IMR-90 (cell line): ENCODE measurements at regions not wholly inside any gene's neighbourhood (a gene's known extent, or its start where the extent isn't known, plus 50 kb on each side); places are given as distances from the start of the nearest gene placed in this dataset.

Experiments used
- ATAC-seq: fragments of 200-7000 bp; cut with Tn5 transposase; 2 replicates; pipeline ENCODE4 v1.9.1; 2020; ENCODE audit warnings: low read depth, mild to moderate bottlenecking, moderate library complexity
- BruUV-seq: library from RNA; stranded (reverse); fragments of 400-500 nt; replicated peaks from 2 replicates; lab custom pipeline; 2021; lab: Mats Ljungman, UMichigan
- CTCF ChIA-PET: fragments of 300-600 bp; formaldehyde crosslinking; extraction: SDS; loops from one replicate; lab custom pipeline; 2021; ENCODE audit warnings: antibody characterized with exemption; lab: Yijun Ruan, JAX
- POLR2A ChIA-PET: fragments of 300-600 bp; sonication (Branson Sonifier 250); formaldehyde crosslinking; loops from one replicate; lab custom pipeline; 2022; ENCODE audit warnings: antibody characterized with exemption; ENCODE audit not compliant: unreplicated experiment; lab: Charles Lee
- DNase-seq: peaks from one replicate; pipeline ENCODE4 v3.0.0; 2013
- H2AFZ ChIP-seq: replicated peaks from 2 replicates; pipeline ENCODE3; 2013; ENCODE audit warnings: low read length, mild to moderate bottlenecking; ENCODE audit not compliant: poor library complexity
- H2AK5ac ChIP-seq: 2 replicates; pipeline ENCODE4 v1.6.1; 2013; ENCODE audit warnings: low read depth, low read length, inconsistent platforms
- H2AK9ac ChIP-seq: replicated peaks from 2 replicates; pipeline ENCODE3; 2013; ENCODE audit warnings: mild to moderate bottlenecking, low read depth, low read length, moderate library complexity; ENCODE audit not compliant: poor library complexity
- H2BK120ac ChIP-seq: 2 replicates; pipeline ENCODE4 v1.6.1; 2013; ENCODE audit warnings: low read depth, low read length, inconsistent platforms
- H2BK15ac ChIP-seq: 3 replicates; pipeline ENCODE4 v1.6.1; 2013; ENCODE audit warnings: low read depth, low read length, inconsistent platforms
- H2BK20ac ChIP-seq: 2 replicates; pipeline ENCODE4 v1.6.1; 2013; ENCODE audit warnings: low read depth, mild to moderate bottlenecking, inconsistent platforms, low read length, moderate library complexity
- H2BK5ac ChIP-seq: 2 replicates; pipeline ENCODE4 v1.6.1; 2013; ENCODE audit warnings: mild to moderate bottlenecking, low read depth, low read length, inconsistent platforms; ENCODE audit not compliant: poor library complexity, severe bottlenecking
- H3K14ac ChIP-seq: replicated peaks from 2 replicates; pipeline ENCODE4 v1.6.1; 2013; ENCODE audit warnings: low read depth, low read length, inconsistent platforms
- H3K18ac ChIP-seq: 2 replicates; pipeline ENCODE4 v1.6.1; 2013; ENCODE audit warnings: low read depth, low read length, control low read depth
- H3K23ac ChIP-seq: 2 replicates; pipeline ENCODE4 v1.6.1; 2013; ENCODE audit warnings: low read depth, low read length, inconsistent platforms
- H3K27ac ChIP-seq: 2 replicates; pipeline ENCODE4 v1.5.1; 2013; ENCODE audit warnings: mild to moderate bottlenecking, control low read depth, low read length; ENCODE audit not compliant: insufficient read depth
- H3K27me3 ChIP-seq: 2 replicates; pipeline ENCODE4 v1.6.1; 2013; ENCODE audit warnings: low read length; ENCODE audit not compliant: control insufficient read depth, insufficient read depth
- H3K36me3 ChIP-seq: 2 replicates; pipeline ENCODE4 v1.6.1; 2013; ENCODE audit warnings: low read length, mixed read lengths; ENCODE audit not compliant: control insufficient read depth, insufficient read depth
- H3K4ac ChIP-seq: 2 replicates; pipeline ENCODE4 v1.6.1; 2013; ENCODE audit warnings: low read depth, low read length, inconsistent platforms
- H3K4me1 ChIP-seq: 2 replicates; pipeline ENCODE4 v1.6.1; 2013; ENCODE audit warnings: low read length, mixed read lengths; ENCODE audit not compliant: control insufficient read depth, insufficient read depth
- H3K4me2 ChIP-seq: 2 replicates; pipeline ENCODE4 v1.6.1; 2013; ENCODE audit warnings: low read depth, mild to moderate bottlenecking, control low read depth, low read length, moderate library complexity
- H3K4me3 ChIP-seq: 2 replicates; pipeline ENCODE4 v1.5.1; 2013; ENCODE audit warnings: low read depth, mild to moderate bottlenecking, control low read depth, low read length, moderate library complexity; ENCODE audit not compliant: insufficient read depth
- H3K56ac ChIP-seq: 2 replicates; pipeline ENCODE4 v1.6.1; 2013; ENCODE audit warnings: low read length, inconsistent platforms; ENCODE audit not compliant: insufficient read depth; ENCODE audit errors: extremely low read depth
- H3K79me1 ChIP-seq, 2 experiments: 2 replicates each; pipeline ENCODE4 v1.6.1; 2013; ENCODE audit warnings: low read length in 2 of 2, inconsistent platforms in 1 of 2, low read depth in 1 of 2
- H3K9ac ChIP-seq: 2 replicates; pipeline ENCODE4 v1.6.1; 2013; ENCODE audit warnings: low read depth, low read length, control low read depth
- H3K9me1 ChIP-seq: 2 replicates; pipeline ENCODE4 v1.6.1; 2013; ENCODE audit warnings: low read length, inconsistent platforms; ENCODE audit not compliant: insufficient read depth
- H3K9me3 ChIP-seq: 2 replicates; pipeline ENCODE4 v1.6.1; 2013; ENCODE audit warnings: low read length; ENCODE audit not compliant: control insufficient read depth, insufficient read depth
- H4K20me1 ChIP-seq: 2 replicates; pipeline ENCODE4 v1.6.1; 2013; ENCODE audit warnings: low read length, inconsistent platforms; ENCODE audit not compliant: insufficient read depth
- H4K5ac ChIP-seq: 2 replicates; pipeline ENCODE4 v1.6.1; 2013; ENCODE audit warnings: mild to moderate bottlenecking, low read depth, low read length, control low read depth
- H4K8ac ChIP-seq, 2 experiments: 2 replicates each; pipeline ENCODE4 v1.6.1; 2013; ENCODE audit warnings: low read depth in 2 of 2, low read length in 2 of 2, control low read depth in 1 of 2, inconsistent platforms in 1 of 2
- H4K91ac ChIP-seq: 2 replicates; pipeline ENCODE4 v1.6.1; 2013; ENCODE audit warnings: low read depth, low read length, inconsistent platforms; ENCODE audit not compliant: insufficient read depth
- BHLHE40 ChIP-seq: fragments of 150-350 bp; IDR thresholded peaks from 2 replicates; pipeline ENCODE4 v1.6.1; 2016; ENCODE audit warnings: mild to moderate bottlenecking, low read depth, low read length
- CHD1 ChIP-seq: IDR thresholded peaks from 2 replicates; pipeline ENCODE4 v1.6.1; 2012; ENCODE audit warnings: low read depth, low read length, improper control_type of control experiment
- MAFK ChIP-seq: IDR thresholded peaks from 2 replicates; pipeline ENCODE4 v1.6.1; 2012; ENCODE audit warnings: low read depth, low read length, improper control_type of control experiment
- SMC3 ChIP-seq: fragments of 150-350 bp; IDR thresholded peaks from 2 replicates; pipeline ENCODE4 v1.6.1; 2016; ENCODE audit warnings: low read depth, mild to moderate bottlenecking, antibody characterized with exemption, low read length, moderate library complexity
- WGBS, 2 experiments: methylation state at CpG; one replicate each; pipeline versions ENCODE4 v1.1.5 to v1.1.7; 2013; ENCODE audit warnings: missing lambda C conversion rate in 2 of 2; ENCODE audit not compliant: insufficient read length in 1 of 2; ENCODE audit errors: extremely low coverage in 2 of 2; 5-methylcytosine and 5-hydroxymethylcytosine counted together
- dilution Hi-C: fragments of 300-500 bp; cut with HindIII; formaldehyde crosslinking; loops from one replicate; pipeline ENCODE4 v1.14.3; 2018; ENCODE audit warnings: low sequenced_read_pairs; ENCODE audit not compliant: unreplicated experiment
- in situ Hi-C: fragments of 300-500 bp; cut with MboI; formaldehyde crosslinking; loops from 3 replicates; pipeline ENCODE4 v1.14.3; 2019; ENCODE audit warnings: low sequenced_read_pairs, inconsistent platforms, mixed read lengths
- intact Hi-C: fragments of 100-400 bp; cut with micrococcal nuclease; formaldehyde crosslinking; loops from 2 replicates; pipeline ENCODE4 v1.10.0; 2022
- TF ChIP-seq, protein P1 (sequence below): conservative IDR thresholded peaks from 2 replicates; pipeline ENCODE4 v1.5.1; 2012; ENCODE audit warnings: mild to moderate bottlenecking, low read depth, low read length, improper control_type of control experiment

GRCh38 chr6:98777762-98778161 is 56.6 kb upstream of the POU3F2 start:
- Histone ChIP-seq H3K23ac (no peak overlapping the region), H2AK9ac (no peak overlapping the region), H2AFZ (no peak overlapping the region), H2AK5ac (no peak overlapping the region), H2BK20ac (no peak overlapping the region), H3K27me3 (no peaks in the 10 kb centered on the region), H4K5ac (no peak overlapping the region), H3K18ac (no peak overlapping the region), H2BK5ac (no peak overlapping the region), H3K9me3 (no peaks in the 10 kb centered on the region), H2BK120ac (no peak overlapping the region), H3K14ac (no peak overlapping the region), H3K56ac (no peak overlapping the region), H4K91ac (no peak overlapping the region), H3K9ac (no peak overlapping the region), H2BK15ac (no peak overlapping the region), H3K4me3 (no peak overlapping the region), H3K27ac (no peak overlapping the region), H3K79me1 (no peaks in the 10 kb centered on the region), H3K9me1 (no peaks in the 10 kb centered on the region), H4K8ac (no peak overlapping the region), H3K36me3 (no peaks in the 10 kb centered on the region), H3K4me1 (no peaks in the 10 kb centered on the region), H3K4ac (no peak overlapping the region), H3K4me2 (no peak overlapping the region), H4K20me1 (no peaks in the 10 kb centered on the region)
- TF ChIP-seq MAFK (no peak), CHD1 (no peak), BHLHE40 (no peak), SMC3 (no peak)
- TF ChIP-seq, protein P1, sequence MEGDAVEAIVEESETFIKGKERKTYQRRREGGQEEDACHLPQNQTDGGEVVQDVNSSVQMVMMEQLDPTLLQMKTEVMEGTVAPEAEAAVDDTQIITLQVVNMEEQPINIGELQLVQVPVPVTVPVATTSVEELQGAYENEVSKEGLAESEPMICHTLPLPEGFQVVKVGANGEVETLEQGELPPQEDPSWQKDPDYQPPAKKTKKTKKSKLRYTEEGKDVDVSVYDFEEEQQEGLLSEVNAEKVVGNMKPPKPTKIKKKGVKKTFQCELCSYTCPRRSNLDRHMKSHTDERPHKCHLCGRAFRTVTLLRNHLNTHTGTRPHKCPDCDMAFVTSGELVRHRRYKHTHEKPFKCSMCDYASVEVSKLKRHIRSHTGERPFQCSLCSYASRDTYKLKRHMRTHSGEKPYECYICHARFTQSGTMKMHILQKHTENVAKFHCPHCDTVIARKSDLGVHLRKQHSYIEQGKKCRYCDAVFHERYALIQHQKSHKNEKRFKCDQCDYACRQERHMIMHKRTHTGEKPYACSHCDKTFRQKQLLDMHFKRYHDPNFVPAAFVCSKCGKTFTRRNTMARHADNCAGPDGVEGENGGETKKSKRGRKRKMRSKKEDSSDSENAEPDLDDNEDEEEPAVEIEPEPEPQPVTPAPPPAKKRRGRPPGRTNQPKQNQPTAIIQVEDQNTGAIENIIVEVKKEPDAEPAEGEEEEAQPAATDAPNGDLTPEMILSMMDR, result no peak
- ATAC-seq (no peak), DNase-seq (no peak)
- ChIA-PET POLR2A (no interaction called here), CTCF (no interaction called here)
- no CpG with 5 or more reads among the region's 1 CpG for whole genome bisulfite sequencing, 2 experiments
- intact Hi-C loops, result no loop called here
- BruUV-seq, result no TSS peak
- in situ Hi-C loops, result no loop called here
- dilution Hi-C loops, result no loop called here
